Panc1 (cell line): ENCODE measurements at regions not wholly inside any gene's neighbourhood (a gene's known extent, or its start where the extent isn't known, plus 50 kb on each side); places are given as distances from the start of the nearest gene placed in this dataset.

Experiments used
- CTCF ChIP-seq: fragments of 450-650 bp; IDR thresholded peaks from 2 replicates; pipeline ENCODE4 v1.5.1; 2017; ENCODE audit warnings: mild to moderate bottlenecking
- TCF7L2 ChIP-seq: IDR thresholded peaks from 2 replicates; pipeline ENCODE4 v1.6.1; 2011; ENCODE audit warnings: mild to moderate bottlenecking, low read depth, low read length, inconsistent platforms

DNA sequence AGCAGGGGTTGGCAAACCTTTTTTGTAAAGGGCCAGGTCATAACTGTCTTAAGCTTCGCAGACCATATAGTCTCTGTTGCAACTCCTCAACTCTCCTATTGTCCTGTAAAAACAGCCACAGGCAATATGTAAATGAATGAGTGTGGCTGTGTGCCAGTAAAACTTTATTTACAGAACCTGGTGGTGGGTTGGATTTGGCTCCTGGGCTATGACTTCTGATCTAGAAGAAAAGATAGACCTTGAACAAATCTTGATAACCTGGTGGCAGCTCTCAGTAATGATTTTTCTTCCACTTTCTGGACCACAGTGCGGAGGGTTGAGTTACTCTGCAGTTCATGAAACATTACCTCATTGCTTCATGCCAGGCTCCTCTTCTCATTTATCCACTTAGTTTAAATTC, 139.3 kb downstream of the MYCN start:
- TF ChIP-seq CTCF, result no peak
- TF ChIP-seq TCF7L2, result no peak
